Trophoblast cell (in vitro differentiated cells and primary cell): ENCODE measurements at regions not wholly inside any gene's neighbourhood (a gene's known extent, or its start where the extent isn't known, plus 50 kb on each side); places are given as distances from the start of the nearest gene placed in this dataset.

ENCODE experiments used
- DNase-seq, 2 donors: peaks; one replicate each; pipeline ENCODE4 v3.0.0-alpha.2; 2016
- H2AFZ ChIP-seq: 2 replicates; pipeline ENCODE4 v1.6.1; 2013; ENCODE audit warnings: low read length, moderate library complexity, mild to moderate bottlenecking; ENCODE audit not compliant: insufficient read depth, poor library complexity
- H2AK5ac ChIP-seq: 2 replicates; pipeline ENCODE4 v1.6.1; 2013; ENCODE audit warnings: mild to moderate bottlenecking, low read length
- H2BK120ac ChIP-seq: 2 replicates; pipeline ENCODE4 v1.6.1; 2013; ENCODE audit warnings: low read length, mild to moderate bottlenecking, moderate library complexity; ENCODE audit not compliant: insufficient read depth, poor library complexity
- H2BK12ac ChIP-seq: 2 replicates; pipeline ENCODE4 v1.6.1; 2013; ENCODE audit warnings: mild to moderate bottlenecking, low read length, moderate library complexity
- H2BK5ac ChIP-seq: 2 replicates; pipeline ENCODE4 v1.6.1; 2013; ENCODE audit warnings: low read length, low read depth, moderate library complexity, mild to moderate bottlenecking; ENCODE audit not compliant: poor library complexity
- H3K14ac ChIP-seq: 2 replicates; pipeline ENCODE4 v1.6.1; 2013; ENCODE audit warnings: mild to moderate bottlenecking, low read length
- H3K18ac ChIP-seq: 2 replicates; pipeline ENCODE4 v1.6.1; 2013; ENCODE audit warnings: mild to moderate bottlenecking, low read length
- H3K23ac ChIP-seq: 2 replicates; pipeline ENCODE4 v1.6.1; 2013; ENCODE audit warnings: low read length
- H3K27ac ChIP-seq: 2 replicates; pipeline ENCODE4 v1.5.1; 2013; ENCODE audit warnings: low read depth, mild to moderate bottlenecking, inconsistent platforms, low read length, moderate library complexity
- H3K27me3 ChIP-seq: 2 replicates; pipeline ENCODE4 v1.6.1; 2013; ENCODE audit warnings: inconsistent platforms, mild to moderate bottlenecking, low read length, moderate library complexity; ENCODE audit not compliant: insufficient read depth
- H3K36me3 ChIP-seq, 2 experiments: 1 replicate in 1 of 2; 2 replicates in 1 of 2; pipeline ENCODE4 v1.6.1; 2013; ENCODE audit warnings: low read length in 2 of 2, mild to moderate bottlenecking in 2 of 2, moderate library complexity in 1 of 2; ENCODE audit not compliant: insufficient read depth in 2 of 2, control insufficient read depth in 1 of 2
- H3K4ac ChIP-seq: 2 replicates; pipeline ENCODE4 v1.6.1; 2013; ENCODE audit warnings: low read depth, mild to moderate bottlenecking, low read length, moderate library complexity
- H3K4me1 ChIP-seq, 2 experiments: 1 replicate in 1 of 2; 2 replicates in 1 of 2; pipeline ENCODE4 v1.6.1; 2013; ENCODE audit warnings: low read length in 2 of 2, mild to moderate bottlenecking in 2 of 2, moderate library complexity in 1 of 2; ENCODE audit not compliant: insufficient read depth in 2 of 2, control insufficient read depth in 1 of 2
- H3K4me2 ChIP-seq: 2 replicates; pipeline ENCODE4 v1.6.1; 2013; ENCODE audit warnings: inconsistent platforms, mild to moderate bottlenecking, low read length, moderate library complexity
- H3K4me3 ChIP-seq: 2 replicates; pipeline ENCODE4 v1.5.1; 2013; ENCODE audit warnings: mild to moderate bottlenecking, low read depth, low read length, inconsistent platforms
- H3K79me1 ChIP-seq: one replicate; pipeline ENCODE4 v1.6.1; 2013; ENCODE audit warnings: low read length
- H3K79me2 ChIP-seq: 2 replicates; pipeline ENCODE4 v1.6.1; 2013; ENCODE audit warnings: low read length, mild to moderate bottlenecking; ENCODE audit not compliant: control insufficient read depth, insufficient read depth, poor library complexity
- H3K9ac ChIP-seq: 2 replicates; pipeline ENCODE4 v1.6.1; 2013; ENCODE audit warnings: mild to moderate bottlenecking, low read length
- H3K9me3 ChIP-seq: 2 replicates; pipeline ENCODE4 v1.6.1; 2013; ENCODE audit warnings: low read depth, mild to moderate bottlenecking, control low read depth, inconsistent platforms, low read length; ENCODE audit not compliant: insufficient read depth
- H4K12ac ChIP-seq: 2 replicates; pipeline ENCODE4 v1.6.1; 2013; ENCODE audit warnings: low read depth, mild to moderate bottlenecking, low read length, moderate library complexity
- H4K8ac ChIP-seq: 2 replicates; pipeline ENCODE4 v1.6.1; 2013; ENCODE audit warnings: low read depth, mild to moderate bottlenecking, low read length, moderate library complexity
- H4K91ac ChIP-seq: one replicate; pipeline ENCODE4 v1.6.1; 2013; ENCODE audit warnings: low read depth, mild to moderate bottlenecking, low read length, moderate library complexity
- WGBS: extraction: QIAGEN DNeasy Blood & Tissue Kit; methylation state at CpG from one replicate; pipeline ENCODE4 v1.1.7; 2013; ENCODE audit warnings: missing lambda C conversion rate; ENCODE audit not compliant: insufficient read length, insufficient coverage; ENCODE audit errors: extremely low coverage; 5-methylcytosine and 5-hydroxymethylcytosine counted together

- no CpG with 5 or more reads among the region's 1 CpG for WGBS
- Histone ChIP-seq H2BK5ac (no peak overlapping the region), H3K27ac (no peak overlapping the region)
These were observed 341.2 kb upstream of the STEAP1 start for GRCh38 chr7:89813081-89813480.

DNA sequence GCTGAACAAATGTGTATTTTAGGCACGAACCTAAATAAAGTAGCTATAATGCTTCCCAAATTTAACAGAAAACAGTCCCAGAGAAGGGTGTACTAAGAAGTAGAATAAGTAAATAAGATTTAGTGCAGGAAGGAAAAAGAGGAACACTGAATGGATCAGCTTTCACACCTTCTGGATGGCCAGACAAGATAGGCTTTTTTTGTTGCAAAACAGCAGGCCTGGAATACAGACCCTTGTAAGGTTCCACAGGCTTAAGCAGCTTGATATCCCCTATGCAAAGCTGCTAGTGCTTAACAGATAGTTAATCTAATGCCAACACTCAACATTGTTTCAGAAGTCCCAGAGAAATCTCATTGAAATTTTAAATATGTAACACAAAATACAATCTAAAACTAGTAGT, 328.1 kb upstream of the STEAP1 start:
- Histone ChIP-seq H4K12ac (no peak overlapping the region), H3K18ac (no peak overlapping the region), H3K4me3 (no peak overlapping the region), H4K8ac (no peak overlapping the region), H3K23ac (no peak overlapping the region), H3K9me3 (no peaks in the 10 kb centered on the region), H3K79me1 (no peaks in the 10 kb centered on the region), H3K4ac (no peak overlapping the region), H2AFZ (no peak overlapping the region), H3K4me1 (no peaks in the 10 kb centered on the region), H3K79me2 (no peaks in the 10 kb centered on the region), H3K9ac (no peak overlapping the region), H2AK5ac (no peak overlapping the region), H3K27ac (no peak overlapping the region), H2BK120ac (no peak overlapping the region), H3K27me3 (no peaks in the 10 kb centered on the region), H2BK5ac (no peak overlapping the region), H4K91ac (no peak overlapping the region), H3K4me2 (no peak overlapping the region), H2BK12ac (no peak overlapping the region), H3K36me3 (no peaks in the 10 kb centered on the region), H3K14ac (no peak overlapping the region)
- no peak for DNase-seq
- no CpG with 5 or more reads among the region's 1 CpG for WGBS

More at GRCh38 chr7:89813081-89813480, 341.2 kb upstream of the STEAP1 start:
- Histone ChIP-seq H3K79me1 (no peaks in the 10 kb centered on the region), H3K9ac (no peak overlapping the region), H3K14ac (no peak overlapping the region), H3K9me3 (no peaks in the 10 kb centered on the region), H3K4ac (no peak overlapping the region), H3K4me1 (no peaks in the 10 kb centered on the region), H4K8ac (no peak overlapping the region), H2AFZ (no peak overlapping the region), H2BK120ac (no peak overlapping the region), H3K4me3 (no peak overlapping the region), H3K4me2 (no peak overlapping the region), H3K36me3 (no peaks in the 10 kb centered on the region), H4K91ac (no peak overlapping the region), H3K79me2 (no peaks in the 10 kb centered on the region), H2BK12ac (no peak overlapping the region), H2AK5ac (no peak overlapping the region), H3K23ac (no peak overlapping the region), H3K27me3 (no peaks in the 10 kb centered on the region), H3K18ac (no peak overlapping the region), H4K12ac (no peak overlapping the region)
- DNase-seq: no peak

DNA sequence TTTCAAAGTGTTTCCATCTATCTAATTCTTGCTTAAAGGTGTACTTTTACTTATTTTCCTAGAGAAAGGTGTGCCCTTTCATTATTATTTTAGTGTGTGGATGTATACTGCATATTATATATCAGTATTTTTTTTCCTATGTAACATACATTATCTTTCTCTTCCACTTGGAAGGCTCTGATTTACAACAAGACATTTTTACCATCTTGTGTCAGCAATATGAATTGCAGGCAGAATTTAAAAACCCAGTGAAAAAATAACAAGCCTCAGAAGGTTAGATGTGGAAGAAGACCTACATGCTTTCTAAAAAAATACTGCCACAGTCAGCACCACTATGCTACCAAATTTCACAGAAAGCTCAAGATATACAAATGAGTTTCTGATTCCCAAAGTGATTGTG, 327.7 kb upstream of the STEAP1 start:
- Histone ChIP-seq H3K36me3 (no peaks in the 10 kb centered on the region), H3K4me1 (no peaks in the 10 kb centered on the region), H3K79me1 (no peaks in the 10 kb centered on the region), H3K4me2 (no peak overlapping the region), H4K12ac (no peak overlapping the region), H3K14ac (no peak overlapping the region), H3K9ac (no peak overlapping the region), H2AK5ac (no peak overlapping the region), H3K27me3 (no peaks in the 10 kb centered on the region), H3K27ac (no peak overlapping the region), H2BK5ac (no peak overlapping the region), H4K91ac (no peak overlapping the region), H3K79me2 (no peaks in the 10 kb centered on the region), H2BK12ac (no peak overlapping the region), H3K9me3 (no peaks in the 10 kb centered on the region), H2BK120ac (no peak overlapping the region), H3K4ac (no peak overlapping the region), H3K23ac (no peak overlapping the region), H4K8ac (no peak overlapping the region), H3K18ac (no peak overlapping the region), H3K4me3 (no peak overlapping the region), H2AFZ (no peak overlapping the region)
- DNase-seq: no peak

GRCh38 chr7:89837515-89837914, 316.8 kb upstream of the STEAP1 start:
- no peak overlapping the region for H4K91ac ChIP-seq
- no peak for DNase-seq
- WGBS: no CpG with 5 or more reads among the region's 1 CpG
- H3K4me2 ChIP-seq: no peak overlapping the region
- H2AK5ac ChIP-seq: no peak overlapping the region
- no peak overlapping the region for H2AFZ ChIP-seq
- no peaks in the 10 kb centered on the region for H3K36me3 ChIP-seq
- no peaks in the 10 kb centered on the region for H3K27me3 ChIP-seq
- no peak overlapping the region for H3K4ac ChIP-seq
- no peak overlapping the region for H3K4me3 ChIP-seq
- no peaks in the 10 kb centered on the region for H3K79me2 ChIP-seq
- no peak overlapping the region for H2BK120ac ChIP-seq
- no peak overlapping the region for H3K18ac ChIP-seq
- H4K12ac ChIP-seq: no peak overlapping the region
- no peak overlapping the region for H3K27ac ChIP-seq
- H4K8ac ChIP-seq: no peak overlapping the region
- no peak overlapping the region for H2BK12ac ChIP-seq
- H3K9me3 ChIP-seq: no peaks in the 10 kb centered on the region
- no peak overlapping the region for H3K9ac ChIP-seq
- no peaks in the 10 kb centered on the region for H3K4me1 ChIP-seq
- no peaks in the 10 kb centered on the region for H3K79me1 ChIP-seq
- H2BK5ac ChIP-seq: no peak overlapping the region
- H3K23ac ChIP-seq: no peak overlapping the region
- no peak overlapping the region for H3K14ac ChIP-seq
